ENCODE measurements at regions not wholly inside any gene's neighbourhood (a gene's known extent, or its start where the extent isn't known, plus 50 kb on each side); places are given as distances from the start of the nearest gene placed in this dataset.

DNA sequence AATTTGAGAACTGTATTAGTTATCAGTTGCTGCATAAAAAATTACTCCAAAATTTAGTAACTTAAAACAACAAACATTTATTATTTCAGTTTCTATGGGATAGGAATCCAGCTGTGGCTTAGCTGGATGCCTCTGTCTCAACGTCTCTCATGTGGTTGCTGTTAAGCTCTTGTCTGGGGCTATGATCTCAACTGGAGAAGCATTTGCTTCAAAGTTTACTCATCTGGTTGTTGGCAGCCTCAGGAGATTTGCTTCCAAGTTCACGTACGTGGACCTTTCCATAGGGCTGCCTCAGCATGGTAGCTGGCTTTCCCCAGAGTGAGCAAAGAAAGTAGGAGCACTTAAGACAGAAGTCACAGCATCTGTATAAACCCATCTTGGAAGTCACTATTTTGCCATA is 144.9 kb upstream of the SESN3 start:
- Histone ChIP-seq H3K36me3 (ENCODE audit: control insufficient read depth, insufficient read depth, low read length) (no peaks in the 10 kb centered on the region), H3K9me3 (ENCODE audit: control insufficient read depth, insufficient read depth, low read length) (no peaks in the 10 kb centered on the region), H3K27ac (ENCODE audit: low read length) (no peak overlapping the region), H3K4me1 (ENCODE audit: control insufficient read depth, insufficient read depth, low read length) (peaks cover 4% of the 10 kb centered on the region; the same call in 1 of the 2 replicates), H3K27me3 (ENCODE audit: control insufficient read depth, insufficient read depth, low read length) (no peaks in the 10 kb centered on the region), H3K4me3 (ENCODE audit: low read length) (no peak overlapping the region)
- DNase-seq (ENCODE audit: low read depth, low spot score) = no peak
- no CpG with 5 or more reads among the region's 3 CpGs for WGBS (ENCODE audit: insufficient coverage, insufficient read length)

DNA sequence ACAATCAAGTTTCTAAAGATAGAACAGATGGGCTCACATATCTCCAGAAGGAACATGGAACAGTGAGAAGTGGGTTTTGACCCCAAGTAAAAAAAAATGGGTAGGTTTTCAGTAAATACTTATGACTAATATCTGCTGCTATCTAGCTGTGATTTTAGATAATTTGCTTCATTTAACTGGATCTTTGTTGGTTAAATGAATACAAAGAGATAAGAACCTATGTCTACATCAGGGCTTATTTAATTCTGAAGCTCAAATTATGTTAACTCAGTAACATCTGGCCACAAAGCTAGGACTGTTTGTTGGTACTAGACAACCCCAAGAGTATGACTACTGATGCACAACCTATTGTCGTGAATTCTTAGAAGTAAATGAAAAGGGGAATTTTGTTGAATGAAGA is 144.4 kb upstream of the SESN3 start:
- Histone ChIP-seq H3K4me3 (ENCODE audit: low read length) (no peak overlapping the region), H3K4me1 (ENCODE audit: control insufficient read depth, insufficient read depth, low read length) (peaks cover 4% of the 10 kb centered on the region; the same call in 1 of the 2 replicates), H3K36me3 (ENCODE audit: control insufficient read depth, insufficient read depth, low read length) (no peaks in the 10 kb centered on the region), H3K27me3 (ENCODE audit: control insufficient read depth, insufficient read depth, low read length) (no peaks in the 10 kb centered on the region), H3K9me3 (ENCODE audit: control insufficient read depth, insufficient read depth, low read length) (no peaks in the 10 kb centered on the region), H3K27ac (ENCODE audit: low read length) (no peak overlapping the region)
- DNase-seq (ENCODE audit: low read depth, low spot score) = no peak
- WGBS (ENCODE audit: insufficient coverage, insufficient read length) = no CpG with 5 or more reads among the region's 1 CpG

DNA sequence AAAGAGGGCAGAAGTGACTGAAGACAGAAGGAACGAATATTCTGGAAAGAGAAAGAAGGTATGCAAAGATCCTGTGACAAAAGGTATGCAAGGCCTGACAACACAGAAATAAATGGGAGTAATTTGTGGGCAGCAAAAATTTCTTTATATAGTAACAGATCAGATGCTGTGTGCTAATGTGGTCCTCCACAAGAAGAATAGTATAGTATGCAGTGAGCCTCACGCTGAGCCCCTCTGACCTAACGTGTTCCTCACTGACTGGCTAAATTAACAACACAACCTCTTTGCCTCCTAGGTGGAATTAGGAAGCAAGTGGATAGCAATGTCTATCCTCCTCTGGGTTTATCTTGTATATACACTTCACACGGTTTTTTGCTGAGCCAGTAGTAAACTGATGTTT is 143.1 kb upstream of the SESN3 start:
- Histone ChIP-seq H3K4me1 (ENCODE audit: control insufficient read depth, insufficient read depth, low read length) (peaks cover 4% of the 10 kb centered on the region; the same call in 1 of the 2 replicates), H3K27me3 (ENCODE audit: control insufficient read depth, insufficient read depth, low read length) (no peaks in the 10 kb centered on the region), H3K4me3 (ENCODE audit: low read length) (no peak overlapping the region), H3K9me3 (ENCODE audit: control insufficient read depth, insufficient read depth, low read length) (no peaks in the 10 kb centered on the region), H3K27ac (ENCODE audit: low read length) (no peak overlapping the region), H3K36me3 (ENCODE audit: control insufficient read depth, insufficient read depth, low read length) (no peaks in the 10 kb centered on the region)
- no CpG with 5 or more reads among the region's 4 CpGs for WGBS (ENCODE audit: insufficient coverage, insufficient read length)
- no peak for DNase-seq (ENCODE audit: low read depth, low spot score)

DNA sequence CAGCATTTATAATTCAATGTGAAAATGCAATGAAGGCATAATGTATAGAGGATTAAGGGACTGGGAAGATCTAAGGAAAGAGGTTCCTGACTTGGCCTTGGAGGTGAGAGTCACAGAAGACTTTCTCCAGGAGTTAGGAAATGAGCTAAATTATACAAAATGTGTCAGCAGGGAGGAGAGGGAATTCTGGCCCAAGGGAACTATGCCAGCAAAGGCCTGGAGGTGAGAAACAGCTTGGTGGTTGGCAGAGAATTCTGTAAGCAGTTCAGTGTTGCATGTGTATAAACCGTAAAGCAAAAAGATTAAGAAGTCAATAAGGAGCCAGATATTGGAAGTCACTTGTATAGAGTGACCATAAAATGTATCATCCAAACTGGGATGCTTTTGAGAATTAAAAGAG is 142.2 kb upstream of the SESN3 start:
- peaks cover 1% of the 10 kb centered on the region; the same call in 1 of the 2 replicates for H3K4me1 ChIP-seq (ENCODE audit: control insufficient read depth, insufficient read depth, low read length)
- no peak for DNase-seq (ENCODE audit: low read depth, low spot score)
- no peaks in the 10 kb centered on the region for H3K27me3 ChIP-seq (ENCODE audit: control insufficient read depth, insufficient read depth, low read length)
- WGBS (ENCODE audit: insufficient coverage, insufficient read length) = no CpG with 5 or more reads among the region's 1 CpG
- no peaks in the 10 kb centered on the region for H3K36me3 ChIP-seq (ENCODE audit: control insufficient read depth, insufficient read depth, low read length)
- no peak overlapping the region for H3K27ac ChIP-seq (ENCODE audit: low read length)
- H3K9me3 ChIP-seq (ENCODE audit: control insufficient read depth, insufficient read depth, low read length) = no peaks in the 10 kb centered on the region
- no peak overlapping the region for H3K4me3 ChIP-seq (ENCODE audit: low read length)

DNA sequence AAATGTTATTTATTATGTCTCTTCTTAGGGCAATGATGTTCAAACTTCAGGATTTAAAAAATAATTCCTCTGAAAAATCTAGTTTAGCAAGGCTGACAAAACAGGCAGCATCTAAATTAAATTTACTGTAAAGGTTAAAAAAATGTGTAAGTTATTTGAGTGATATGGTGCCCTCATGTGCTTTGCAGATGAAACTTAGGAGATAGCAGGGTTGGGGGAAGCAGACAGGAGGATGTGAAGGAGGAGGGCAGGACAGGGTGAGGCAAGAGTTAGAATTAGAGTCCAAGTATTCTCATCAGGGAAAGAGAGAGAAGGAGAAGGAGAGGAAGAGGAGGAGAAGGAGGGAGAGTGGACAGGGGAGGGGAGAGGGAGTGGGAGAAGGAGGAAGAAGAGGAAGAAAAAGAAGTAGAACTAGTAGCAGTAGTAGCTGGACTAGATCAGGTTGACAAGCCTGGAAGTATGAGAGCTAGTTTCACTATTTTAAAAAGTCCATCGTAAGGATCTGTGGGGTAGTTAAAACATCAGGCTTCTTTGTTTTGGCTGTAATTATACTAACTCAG is 141.2 kb upstream of the SESN3 start:
- H3K27ac ChIP-seq (ENCODE audit: low read length) = no peak overlapping the region
- no peaks in the 10 kb centered on the region for H3K36me3 ChIP-seq (ENCODE audit: control insufficient read depth, insufficient read depth, low read length)
- no peaks in the 10 kb centered on the region for H3K9me3 ChIP-seq (ENCODE audit: control insufficient read depth, insufficient read depth, low read length)
- H3K4me1 ChIP-seq (ENCODE audit: control insufficient read depth, insufficient read depth, low read length) = peaks cover 1% of the 10 kb centered on the region; the same call in 1 of the 2 replicates
- DNase-seq (ENCODE audit: low read depth, low spot score) = no peak
- H3K27me3 ChIP-seq (ENCODE audit: control insufficient read depth, insufficient read depth, low read length) = no peaks in the 10 kb centered on the region
- no peak overlapping the region for H3K4me3 ChIP-seq (ENCODE audit: low read length)
- no CpG with 5 or more reads among the region's 1 CpG for WGBS (ENCODE audit: insufficient coverage, insufficient read length)

DNA sequence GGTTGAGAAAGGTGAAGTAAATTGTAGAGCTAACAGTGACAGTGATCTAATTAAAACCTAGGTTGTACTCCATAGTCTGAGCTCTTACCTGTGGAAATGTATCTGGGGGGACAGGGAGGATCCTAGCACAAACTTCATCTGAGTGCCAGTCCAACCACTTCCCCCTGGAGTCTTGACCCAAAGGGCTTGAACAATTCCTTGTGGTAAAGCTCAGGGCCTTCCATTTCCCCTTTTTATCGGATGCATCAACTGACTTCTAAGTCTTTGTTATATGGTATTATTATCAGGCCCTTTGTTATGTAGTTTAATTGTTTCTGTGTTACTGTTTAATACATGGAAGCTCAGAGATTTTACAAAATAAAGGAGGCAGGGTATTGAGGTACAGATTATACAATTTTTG is 140.2 kb upstream of the SESN3 start:
- DNase-seq (ENCODE audit: low read depth, low spot score) = no peak
- no peaks in the 10 kb centered on the region for H3K36me3 ChIP-seq (ENCODE audit: control insufficient read depth, insufficient read depth, low read length)
- H3K27ac ChIP-seq (ENCODE audit: low read length) = no peak overlapping the region
- H3K4me1 ChIP-seq (ENCODE audit: control insufficient read depth, insufficient read depth, low read length) = peaks cover 1% of the 10 kb centered on the region; the same call in 1 of the 2 replicates
- H3K27me3 ChIP-seq (ENCODE audit: control insufficient read depth, insufficient read depth, low read length) = no peaks in the 10 kb centered on the region
- no peak overlapping the region for H3K4me3 ChIP-seq (ENCODE audit: low read length)
- H3K9me3 ChIP-seq (ENCODE audit: control insufficient read depth, insufficient read depth, low read length) = no peaks in the 10 kb centered on the region
- no CpG with 5 or more reads among the region's 1 CpG for WGBS (ENCODE audit: insufficient coverage, insufficient read length)

DNA sequence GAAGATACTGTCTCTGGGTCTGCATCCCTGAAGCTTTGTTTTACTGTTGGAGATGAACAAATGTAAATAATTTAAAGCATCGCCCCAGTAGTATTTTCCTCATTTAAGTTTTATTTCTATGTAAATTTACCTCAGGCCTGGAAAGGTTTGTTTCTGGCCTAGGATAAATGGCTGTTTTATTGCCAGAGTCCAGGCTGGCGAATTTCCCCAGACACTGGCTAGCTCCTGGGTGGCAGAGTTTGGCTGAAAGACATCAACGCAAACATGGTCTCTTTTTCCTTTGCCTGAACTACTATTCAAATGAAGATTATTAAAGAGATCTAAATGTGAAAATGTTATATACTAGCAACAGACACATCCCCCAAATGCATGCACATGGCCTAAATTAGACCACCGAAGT is 136.7 kb upstream of the SESN3 start:
- Histone ChIP-seq H3K9me3 (ENCODE audit: control insufficient read depth, insufficient read depth, low read length) (no peaks in the 10 kb centered on the region), H3K36me3 (ENCODE audit: control insufficient read depth, insufficient read depth, low read length) (no peaks in the 10 kb centered on the region), H3K27ac (ENCODE audit: low read length) (no peak overlapping the region), H3K27me3 (ENCODE audit: control insufficient read depth, insufficient read depth, low read length) (no peaks in the 10 kb centered on the region), H3K4me1 (ENCODE audit: control insufficient read depth, insufficient read depth, low read length) (peaks cover 2% of the 10 kb centered on the region; the same call in 1 of the 2 replicates), H3K4me3 (ENCODE audit: low read length) (no peak overlapping the region)
- no CpG with 5 or more reads among the region's 4 CpGs for WGBS (ENCODE audit: insufficient coverage, insufficient read length)
- no peak for DNase-seq (ENCODE audit: low read depth, low spot score)

DNA sequence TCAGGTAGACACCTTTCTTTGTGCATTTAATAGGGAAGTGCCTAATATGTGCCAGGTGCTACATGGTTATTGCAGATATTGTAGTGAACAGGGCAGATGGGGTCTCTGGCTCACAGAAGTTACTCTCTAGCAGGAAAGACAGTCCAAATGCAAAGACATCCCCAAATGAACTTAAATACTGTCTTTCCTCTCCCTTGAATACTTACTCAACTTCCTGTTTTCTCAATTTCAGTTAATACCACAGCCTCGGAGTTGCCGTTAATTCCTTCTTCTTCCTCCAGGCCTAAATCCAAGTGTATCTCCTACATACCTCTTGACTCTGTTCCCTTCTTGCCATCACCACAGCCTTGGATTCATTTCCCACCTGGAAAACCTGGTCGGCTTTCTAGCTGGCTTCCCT is 134.3 kb upstream of the SESN3 start:
- Histone ChIP-seq H3K4me1 (ENCODE audit: control insufficient read depth, insufficient read depth, low read length) (peaks cover 2% of the 10 kb centered on the region; the same call in 1 of the 2 replicates), H3K36me3 (ENCODE audit: control insufficient read depth, insufficient read depth, low read length) (no peaks in the 10 kb centered on the region), H3K4me3 (ENCODE audit: low read length) (no peak overlapping the region), H3K27me3 (ENCODE audit: control insufficient read depth, insufficient read depth, low read length) (no peaks in the 10 kb centered on the region), H3K27ac (ENCODE audit: low read length) (no peak overlapping the region), H3K9me3 (ENCODE audit: control insufficient read depth, insufficient read depth, low read length) (no peaks in the 10 kb centered on the region)
- DNase-seq (ENCODE audit: low read depth, low spot score) = no peak
- no CpG with 5 or more reads among the region's 3 CpGs for WGBS (ENCODE audit: insufficient coverage, insufficient read length)

DNA sequence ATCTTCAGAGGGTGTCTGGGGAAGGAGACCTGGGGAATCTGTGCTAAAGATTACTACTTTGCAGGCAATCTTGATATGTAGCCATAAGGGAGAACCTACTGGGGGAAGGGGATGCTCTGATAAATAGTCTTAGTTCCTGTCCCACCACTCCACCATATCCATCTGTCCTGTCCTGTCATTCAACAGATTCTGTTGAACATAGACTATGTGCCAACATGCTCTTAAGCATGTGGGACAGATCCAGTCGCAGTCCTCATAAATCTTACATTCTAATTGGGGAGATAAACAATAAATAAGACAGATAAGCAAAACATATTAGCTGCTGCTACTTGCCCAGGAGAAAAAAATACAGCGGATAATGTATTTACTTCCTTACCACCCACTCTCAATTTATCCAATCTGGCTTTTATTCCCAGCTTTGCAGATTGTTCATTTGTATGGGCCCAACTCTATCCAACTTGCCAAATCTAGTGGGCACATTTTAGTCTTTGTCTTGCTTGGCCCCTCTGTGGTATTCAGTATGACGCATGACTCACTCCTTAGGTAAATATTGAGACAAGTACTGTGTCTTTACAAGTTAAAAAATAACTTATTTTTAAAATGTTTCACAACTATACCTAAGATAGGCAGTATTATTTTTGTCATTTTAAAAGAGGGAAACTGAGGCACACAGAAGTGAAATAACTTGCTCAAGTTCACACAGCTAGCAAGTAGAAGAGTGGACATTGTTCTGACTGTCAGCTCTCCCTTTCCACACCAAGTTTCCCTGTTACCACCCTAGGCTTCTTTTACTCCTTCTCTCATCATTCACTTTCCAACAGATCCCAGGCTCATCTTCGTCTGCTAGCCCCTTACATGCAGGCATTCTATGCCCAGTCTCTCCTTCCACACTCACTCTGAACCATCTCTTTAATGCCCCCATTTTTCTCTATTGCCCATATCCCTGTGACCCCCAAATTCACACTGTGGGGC is 133.6 kb upstream of the SESN3 start:
- Histone ChIP-seq H3K27ac (ENCODE audit: low read length) (no peak overlapping the region), H3K27me3 (ENCODE audit: control insufficient read depth, insufficient read depth, low read length) (no peaks in the 10 kb centered on the region), H3K4me1 (ENCODE audit: control insufficient read depth, insufficient read depth, low read length) (peaks cover 2% of the 10 kb centered on the region; the same call in 1 of the 2 replicates), H3K36me3 (ENCODE audit: control insufficient read depth, insufficient read depth, low read length) (no peaks in the 10 kb centered on the region), H3K9me3 (ENCODE audit: control insufficient read depth, insufficient read depth, low read length) (no peaks in the 10 kb centered on the region), H3K4me3 (ENCODE audit: low read length) (no peak overlapping the region)
- WGBS (ENCODE audit: insufficient coverage, insufficient read length) = no CpG with 5 or more reads among the region's 4 CpGs
- no peak for DNase-seq (ENCODE audit: low read depth, low spot score)

DNA sequence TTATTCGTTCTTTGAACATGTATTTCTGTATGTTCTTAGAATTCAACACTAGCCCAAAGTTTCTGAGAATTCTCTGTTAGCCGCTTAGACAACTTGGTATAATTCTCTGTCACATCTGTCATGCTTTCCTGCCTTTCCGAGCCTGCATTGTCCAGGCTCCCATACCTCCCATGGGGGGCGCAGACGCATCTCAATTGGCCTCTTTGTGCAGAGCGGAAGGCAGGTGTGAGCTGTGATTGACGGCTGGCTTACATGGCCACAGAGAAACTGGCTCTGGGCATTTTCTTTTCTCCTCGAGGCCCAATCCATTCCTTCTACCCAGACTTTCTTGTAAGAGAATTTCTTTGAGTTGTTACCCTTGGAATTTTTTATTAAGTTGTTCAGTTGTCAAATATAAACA is 132.7 kb upstream of the SESN3 start:
- DNase-seq (ENCODE audit: low read depth, low spot score) = no peak
- Histone ChIP-seq H3K9me3 (ENCODE audit: control insufficient read depth, insufficient read depth, low read length) (no peaks in the 10 kb centered on the region), H3K27me3 (ENCODE audit: control insufficient read depth, insufficient read depth, low read length) (no peaks in the 10 kb centered on the region), H3K27ac (ENCODE audit: low read length) (no peak overlapping the region), H3K36me3 (ENCODE audit: control insufficient read depth, insufficient read depth, low read length) (no peaks in the 10 kb centered on the region), H3K4me1 (ENCODE audit: control insufficient read depth, insufficient read depth, low read length) (peaks cover 2% of the 10 kb centered on the region; the same call in 1 of the 2 replicates), H3K4me3 (ENCODE audit: low read length) (no peak overlapping the region)
- no CpG with 5 or more reads among the region's 8 CpGs for WGBS (ENCODE audit: insufficient coverage, insufficient read length)

Measured in iPS DF 6.9 (cell line).